ENCODE measurements at regions not wholly inside any gene's neighbourhood (a gene's known extent, or its start where the extent isn't known, plus 50 kb on each side); places are given as distances from the start of the nearest gene placed in this dataset.

- H3K4me1 Mint-ChIP-seq (ENCODE audit: low read depth, unreplicated experiment) = peaks cover 2% of the 10 kb centered on the region
- no peak for DNase-seq
- no peak overlapping the region for H3K4me3 Mint-ChIP-seq (ENCODE audit: unreplicated experiment)
- no peak overlapping the region for H3K27ac Mint-ChIP-seq (ENCODE audit: unreplicated experiment)
- H3K36me3 Mint-ChIP-seq (ENCODE audit: unreplicated experiment) = no peaks in the 10 kb centered on the region
- TF ChIP-seq, protein P1, sequence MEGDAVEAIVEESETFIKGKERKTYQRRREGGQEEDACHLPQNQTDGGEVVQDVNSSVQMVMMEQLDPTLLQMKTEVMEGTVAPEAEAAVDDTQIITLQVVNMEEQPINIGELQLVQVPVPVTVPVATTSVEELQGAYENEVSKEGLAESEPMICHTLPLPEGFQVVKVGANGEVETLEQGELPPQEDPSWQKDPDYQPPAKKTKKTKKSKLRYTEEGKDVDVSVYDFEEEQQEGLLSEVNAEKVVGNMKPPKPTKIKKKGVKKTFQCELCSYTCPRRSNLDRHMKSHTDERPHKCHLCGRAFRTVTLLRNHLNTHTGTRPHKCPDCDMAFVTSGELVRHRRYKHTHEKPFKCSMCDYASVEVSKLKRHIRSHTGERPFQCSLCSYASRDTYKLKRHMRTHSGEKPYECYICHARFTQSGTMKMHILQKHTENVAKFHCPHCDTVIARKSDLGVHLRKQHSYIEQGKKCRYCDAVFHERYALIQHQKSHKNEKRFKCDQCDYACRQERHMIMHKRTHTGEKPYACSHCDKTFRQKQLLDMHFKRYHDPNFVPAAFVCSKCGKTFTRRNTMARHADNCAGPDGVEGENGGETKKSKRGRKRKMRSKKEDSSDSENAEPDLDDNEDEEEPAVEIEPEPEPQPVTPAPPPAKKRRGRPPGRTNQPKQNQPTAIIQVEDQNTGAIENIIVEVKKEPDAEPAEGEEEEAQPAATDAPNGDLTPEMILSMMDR (IDR thresholded peaks at IDR 0.05; ENCODE audit: partially characterized antibody, unreplicated experiment) = no peak
- H3K9me3 Mint-ChIP-seq (ENCODE audit: unreplicated experiment) = peaks cover 5% of the 10 kb centered on the region
- H3K27me3 Mint-ChIP-seq (ENCODE audit: unreplicated experiment) = no peaks in the 10 kb centered on the region
These were observed 410.8 kb downstream of the SFMBT2 start for GRCh38 chr10:7000061-7000460.

DNA sequence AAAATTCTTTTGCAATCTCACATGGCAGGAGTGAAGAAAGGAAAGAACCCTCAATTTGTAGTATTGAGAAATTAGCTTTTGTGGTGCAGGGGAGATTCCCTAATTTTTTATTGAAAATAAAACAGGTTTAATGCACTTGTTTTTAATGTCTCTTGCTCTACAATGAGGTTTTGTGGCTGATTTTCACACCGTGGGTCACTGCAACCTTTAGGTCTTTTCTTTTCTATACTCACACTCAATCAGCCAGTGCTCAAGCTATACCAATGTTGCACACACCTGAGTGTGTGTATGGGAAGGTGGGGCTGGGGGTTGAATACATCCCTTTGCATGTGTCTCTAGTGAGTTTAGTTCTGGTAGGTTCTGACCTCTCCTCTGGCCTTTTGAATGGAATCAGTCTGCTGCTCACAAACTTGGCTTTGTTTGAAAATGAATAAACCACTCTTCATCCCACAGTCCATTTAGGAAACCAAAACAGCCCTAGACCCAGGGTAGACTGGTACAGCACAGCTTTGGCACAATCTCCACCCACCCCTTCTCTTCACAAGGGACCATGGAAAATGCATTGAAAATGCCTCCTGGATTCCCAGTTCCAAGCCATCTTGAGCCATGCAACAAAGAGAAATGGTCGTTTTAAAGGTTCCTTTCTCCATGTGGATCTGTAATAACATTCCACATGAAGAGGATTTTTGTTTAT is 411.5 kb downstream of the SFMBT2 start:
- DNase-seq = no peak
- no peak overlapping the region for H3K4me3 Mint-ChIP-seq (ENCODE audit: unreplicated experiment)
- no peaks in the 10 kb centered on the region for H3K36me3 Mint-ChIP-seq (ENCODE audit: unreplicated experiment)
- peaks cover 2% of the 10 kb centered on the region for H3K4me1 Mint-ChIP-seq (ENCODE audit: low read depth, unreplicated experiment)
- H3K27me3 Mint-ChIP-seq (ENCODE audit: unreplicated experiment) = no peaks in the 10 kb centered on the region
- H3K27ac Mint-ChIP-seq (ENCODE audit: unreplicated experiment) = no peak overlapping the region
- peaks cover 4% of the 10 kb centered on the region for H3K9me3 Mint-ChIP-seq (ENCODE audit: unreplicated experiment)
- TF ChIP-seq, protein P1 (IDR thresholded peaks at IDR 0.05; ENCODE audit: partially characterized antibody, unreplicated experiment) = no peak

DNA sequence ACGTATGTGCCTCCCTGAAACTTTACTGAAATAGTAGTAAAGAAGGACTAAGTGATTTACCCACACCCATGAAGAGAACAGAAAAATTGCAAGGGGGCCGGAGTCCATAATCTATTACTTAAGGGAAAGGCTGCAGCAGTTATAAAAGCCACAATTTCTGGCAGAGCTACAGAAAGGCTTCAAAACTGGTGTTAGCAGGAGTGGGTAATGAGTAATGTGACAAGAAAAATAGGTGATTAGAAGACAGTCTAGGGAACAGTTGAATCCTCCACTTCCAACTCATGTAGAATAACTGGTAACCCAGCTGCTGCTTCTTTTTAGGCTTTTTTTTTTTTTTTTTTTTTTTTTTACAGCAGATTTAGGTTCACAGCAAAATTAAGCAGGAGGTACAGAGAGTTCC is 413.3 kb downstream of the SFMBT2 start:
- peaks cover 2% of the 10 kb centered on the region for H3K4me1 Mint-ChIP-seq (ENCODE audit: low read depth, unreplicated experiment)
- TF ChIP-seq, protein P1 (IDR thresholded peaks at IDR 0.05; ENCODE audit: partially characterized antibody, unreplicated experiment) = no peak
- peaks cover 4% of the 10 kb centered on the region for H3K36me3 Mint-ChIP-seq (ENCODE audit: unreplicated experiment)
- H3K27me3 Mint-ChIP-seq (ENCODE audit: unreplicated experiment) = no peaks in the 10 kb centered on the region
- H3K9me3 Mint-ChIP-seq (ENCODE audit: unreplicated experiment) = peaks cover 6% of the 10 kb centered on the region
- no peak overlapping the region for H3K4me3 Mint-ChIP-seq (ENCODE audit: unreplicated experiment)
- no peak for DNase-seq
- H3K27ac Mint-ChIP-seq (ENCODE audit: unreplicated experiment) = no peak overlapping the region

GRCh38 chr10:6996431-6996830 is 414.4 kb downstream of the SFMBT2 start:
- Mint-ChIP-seq H3K27ac (ENCODE audit: unreplicated experiment) (no peak overlapping the region), H3K9me3 (ENCODE audit: unreplicated experiment) (peaks cover 6% of the 10 kb centered on the region), H3K4me3 (ENCODE audit: unreplicated experiment) (no peak overlapping the region), H3K36me3 (ENCODE audit: unreplicated experiment) (peaks cover 5% of the 10 kb centered on the region), H3K27me3 (ENCODE audit: unreplicated experiment) (no peaks in the 10 kb centered on the region), H3K4me1 (ENCODE audit: low read depth, unreplicated experiment) (peaks cover 2% of the 10 kb centered on the region)
- TF ChIP-seq, protein P1 (IDR thresholded peaks at IDR 0.05; ENCODE audit: partially characterized antibody, unreplicated experiment) = no peak
- DNase-seq = no peak

GRCh38 chr10:6995831-6996230 is 415.0 kb downstream of the SFMBT2 start:
- TF ChIP-seq, protein P1 (IDR thresholded peaks at IDR 0.05; ENCODE audit: partially characterized antibody, unreplicated experiment) = no peak
- Mint-ChIP-seq H3K9me3 (ENCODE audit: unreplicated experiment) (peaks cover 6% of the 10 kb centered on the region), H3K4me1 (ENCODE audit: low read depth, unreplicated experiment) (peaks cover 2% of the 10 kb centered on the region), H3K27me3 (ENCODE audit: unreplicated experiment) (no peaks in the 10 kb centered on the region), H3K36me3 (ENCODE audit: unreplicated experiment) (peaks cover 5% of the 10 kb centered on the region), H3K27ac (ENCODE audit: unreplicated experiment) (no peak overlapping the region), H3K4me3 (ENCODE audit: unreplicated experiment) (no peak overlapping the region)
- DNase-seq = no peak

Measured in glutamatergic neuron (in vitro differentiated cells).